ENCODE measurements at regions not wholly inside any gene's neighbourhood (a gene's known extent, or its start where the extent isn't known, plus 50 kb on each side); places are given as distances from the start of the nearest gene placed in this dataset.

GRCh38 chr2:60152226-60152833, 401.1 kb downstream of the BCL11A start:
- FAIRE-seq = no peak

- FAIRE-seq = no peak
Measured at GRCh38 chr2:60149176-60149575, 404.3 kb downstream of the BCL11A start.

GRCh38 chr2:60148716-60149115, 404.7 kb downstream of the BCL11A start:
- no peak for FAIRE-seq

- no peak for FAIRE-seq
Measured at GRCh38 chr2:60140185-60140584, 413.3 kb downstream of the BCL11A start.

GRCh38 chr2:60136913-60137312, 416.5 kb downstream of the BCL11A start:
- FAIRE-seq = no peak

- no peak for FAIRE-seq
Measured at GRCh38 chr2:60127191-60127590, 426.3 kb downstream of the BCL11A start.

- FAIRE-seq = no peak
Measured at GRCh38 chr2:60125611-60126426, 427.6 kb downstream of the BCL11A start.

- FAIRE-seq = no peak
Measured at GRCh38 chr2:60119778-60120177, 433.7 kb downstream of the BCL11A start.

- no peak for FAIRE-seq
Measured at GRCh38 chr2:60118917-60119316, 434.5 kb downstream of the BCL11A start.

GRCh38 chr2:60118061-60118460, 435.4 kb downstream of the BCL11A start:
- no peak for FAIRE-seq

- FAIRE-seq = no peak
Measured at GRCh38 chr2:60116161-60116875, 437.1 kb downstream of the BCL11A start.

- FAIRE-seq = no peak
Measured at GRCh38 chr2:60109744-60110143, 443.7 kb downstream of the BCL11A start.

- FAIRE-seq = no peak
Measured at GRCh38 chr2:60106836-60107529, 446.5 kb downstream of the BCL11A start.

- no peak for FAIRE-seq
Measured at GRCh38 chr2:60105906-60106305, 447.5 kb downstream of the BCL11A start.

- no peak for FAIRE-seq
Measured at GRCh38 chr2:60104514-60105505, 448.6 kb downstream of the BCL11A start.

GRCh38 chr2:60100034-60100433, 453.4 kb downstream of the BCL11A start:
- no peak for FAIRE-seq

- FAIRE-seq = no peak
Measured at GRCh38 chr2:60098996-60099395, 454.5 kb downstream of the BCL11A start.

GRCh38 chr2:60097298-60097697, 456.2 kb downstream of the BCL11A start:
- no peak for FAIRE-seq

GRCh38 chr2:60096556-60096955, 456.9 kb downstream of the BCL11A start:
- FAIRE-seq = no peak

GRCh38 chr2:60095903-60096302, 457.6 kb downstream of the BCL11A start:
- no peak for FAIRE-seq

GRCh38 chr2:60095202-60095815, 458.1 kb downstream of the BCL11A start:
- no peak for FAIRE-seq
